HG03469 (cell line): ENCODE measurements at regions not wholly inside any gene's neighbourhood (a gene's known extent, or its start where the extent isn't known, plus 50 kb on each side); places are given as distances from the start of the nearest gene placed in this dataset.

Experiments
- ATAC-seq: cut with Tn5 transposase; IDR thresholded peaks from one replicate; pipeline ENCODE4 v1.9.1; 2021; ENCODE audit warnings: mild to moderate bottlenecking, moderate library complexity, moderate number of reproducible peaks; ENCODE audit not compliant: unreplicated experiment

DNA sequence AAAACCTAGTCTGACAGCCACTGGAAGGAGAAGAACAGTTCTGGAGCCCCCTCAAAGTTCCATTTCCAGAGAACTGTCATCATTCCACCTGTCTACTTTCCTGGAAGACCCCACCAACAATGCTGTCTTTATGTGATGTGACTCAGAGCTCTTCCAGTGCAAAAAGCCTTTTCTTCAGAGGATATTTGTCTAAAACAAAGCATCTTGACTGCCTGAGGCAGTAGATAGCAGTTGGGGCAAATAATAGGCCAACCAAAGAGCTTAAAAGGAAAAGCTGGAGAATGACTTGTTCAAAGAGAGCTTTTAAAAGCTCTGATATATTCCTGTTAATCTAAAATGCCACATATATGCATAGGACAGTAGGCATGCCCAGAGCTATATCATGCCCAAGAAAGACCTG is 62.6 kb downstream of the MIS18A start:
- ATAC-seq = no peak

DNA sequence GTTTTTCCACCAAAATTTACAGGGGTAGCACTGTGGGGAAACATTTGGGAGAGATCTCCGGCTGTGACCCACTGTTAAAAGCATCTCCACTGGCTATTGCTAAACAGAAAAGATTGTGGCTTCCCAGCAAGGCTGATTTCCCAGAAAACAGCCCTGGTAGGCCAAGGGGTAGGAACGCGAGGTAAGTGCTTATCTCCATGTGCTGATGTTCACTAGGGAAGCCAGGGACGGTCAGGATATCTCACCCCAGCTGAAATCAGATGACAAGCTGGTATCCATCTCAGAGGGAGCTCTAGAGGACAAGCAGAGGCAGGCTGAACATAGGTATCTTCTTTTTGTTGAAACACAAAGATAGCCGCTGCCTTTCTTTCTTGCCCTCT is 63.6 kb downstream of the MIS18A start:
- ATAC-seq = no peak

DNA sequence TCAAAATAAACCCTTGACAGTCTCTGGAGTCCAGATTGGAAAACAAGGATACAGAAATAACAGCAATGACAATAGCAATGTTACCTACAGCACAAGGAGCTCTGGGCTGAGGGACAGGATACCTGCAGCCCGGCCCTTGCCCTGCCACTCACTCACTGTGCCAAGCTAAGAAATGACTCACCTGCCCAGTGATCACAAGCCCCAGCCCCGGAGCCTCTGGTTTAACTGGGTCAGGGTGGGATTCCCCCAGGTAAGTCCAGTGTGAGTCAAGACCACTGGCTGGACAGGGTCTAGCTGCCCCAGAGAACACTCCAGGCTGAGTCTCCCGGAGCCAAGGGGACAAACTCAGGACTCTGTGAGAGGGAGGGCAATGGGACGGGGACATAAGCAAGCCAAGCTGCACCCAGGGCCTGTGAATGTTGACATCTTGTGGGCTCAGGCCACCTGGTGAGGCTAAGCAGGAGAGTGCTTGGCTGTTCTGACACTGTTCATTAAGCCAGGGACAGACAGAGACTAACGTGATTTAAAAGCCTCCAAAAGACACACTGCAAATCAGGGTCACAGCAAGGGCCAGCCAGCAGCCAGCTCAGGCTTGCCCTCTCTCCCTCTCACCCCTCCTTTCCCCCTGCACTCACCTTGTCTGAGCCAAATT is 64.1 kb downstream of the MIS18A start:
- ATAC-seq = no peak

DNA sequence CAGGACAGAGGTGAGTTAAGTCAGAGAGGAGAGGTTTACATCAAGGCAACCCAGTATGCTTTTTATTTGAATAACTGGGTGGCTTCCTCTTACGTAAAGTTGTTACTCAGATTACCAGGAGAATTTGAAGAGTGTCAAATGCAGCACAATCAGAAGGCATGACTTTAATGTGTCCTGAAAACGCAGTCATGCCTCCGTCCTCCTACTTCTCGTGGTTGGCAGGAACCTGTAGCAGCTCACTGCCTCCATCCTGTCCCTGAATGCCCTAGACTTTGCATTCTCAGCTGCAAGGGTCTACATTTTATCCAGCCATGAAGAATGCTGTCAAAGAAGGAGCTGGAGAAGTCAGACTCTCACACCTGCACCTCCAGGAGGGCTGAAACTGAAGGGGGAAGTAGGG is 66.7 kb downstream of the MIS18A start:
- no peak for ATAC-seq

DNA sequence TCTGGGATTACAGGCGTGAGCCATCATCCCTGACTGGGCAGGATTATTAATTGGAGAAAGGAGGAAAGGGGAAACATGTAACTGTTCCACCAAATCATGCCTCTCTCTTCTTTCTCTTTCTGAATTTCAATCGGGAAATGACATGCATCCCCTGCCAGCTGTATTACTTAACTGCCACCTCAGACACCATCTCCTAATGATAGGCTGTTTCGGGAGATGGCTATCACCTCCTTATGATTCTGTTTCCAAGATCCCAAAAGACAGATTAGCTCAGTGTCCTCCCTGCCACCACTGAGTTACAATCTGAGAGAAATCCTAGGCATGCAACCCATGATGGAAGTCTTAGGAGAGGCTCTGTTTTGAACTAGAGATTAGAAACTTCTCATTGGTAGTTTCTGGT is 67.5 kb downstream of the MIS18A start:
- ATAC-seq = no peak

DNA sequence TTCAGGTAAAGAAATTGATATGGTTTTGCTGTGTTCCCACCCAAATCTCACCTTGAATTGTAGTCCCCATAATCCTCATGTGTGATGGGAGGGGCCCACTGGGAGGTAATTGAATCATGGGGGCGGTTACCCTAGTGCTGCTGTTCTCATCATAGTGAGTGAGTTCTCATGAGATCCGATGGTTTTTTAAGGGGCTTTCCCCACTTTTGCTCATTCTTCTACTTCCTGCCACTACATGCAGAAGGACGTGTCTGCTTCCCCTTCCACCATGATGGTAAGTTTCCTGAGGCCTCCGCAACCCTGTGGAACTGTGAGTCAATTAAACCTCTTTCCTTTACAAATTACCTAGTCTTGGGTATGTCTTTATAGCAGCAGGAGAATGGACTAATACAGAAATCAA is 69.3 kb downstream of the MIS18A start:
- no peak for ATAC-seq

DNA sequence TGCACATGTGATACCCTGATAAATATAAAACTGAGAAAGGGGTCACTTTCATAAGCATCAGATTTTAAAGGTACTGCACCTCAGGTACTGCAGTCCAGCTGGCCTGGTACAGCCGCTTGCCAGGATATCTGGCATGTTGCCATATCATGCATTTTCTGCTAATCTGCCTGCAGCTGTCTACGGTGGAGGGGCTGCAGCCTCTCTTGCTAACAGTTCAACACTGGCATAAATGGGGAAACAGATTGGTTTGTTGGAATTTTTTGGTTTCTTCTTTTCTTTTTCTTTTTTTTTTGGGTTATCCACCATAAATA is 71.5 kb downstream of the MIS18A start:
- no peak for ATAC-seq

DNA sequence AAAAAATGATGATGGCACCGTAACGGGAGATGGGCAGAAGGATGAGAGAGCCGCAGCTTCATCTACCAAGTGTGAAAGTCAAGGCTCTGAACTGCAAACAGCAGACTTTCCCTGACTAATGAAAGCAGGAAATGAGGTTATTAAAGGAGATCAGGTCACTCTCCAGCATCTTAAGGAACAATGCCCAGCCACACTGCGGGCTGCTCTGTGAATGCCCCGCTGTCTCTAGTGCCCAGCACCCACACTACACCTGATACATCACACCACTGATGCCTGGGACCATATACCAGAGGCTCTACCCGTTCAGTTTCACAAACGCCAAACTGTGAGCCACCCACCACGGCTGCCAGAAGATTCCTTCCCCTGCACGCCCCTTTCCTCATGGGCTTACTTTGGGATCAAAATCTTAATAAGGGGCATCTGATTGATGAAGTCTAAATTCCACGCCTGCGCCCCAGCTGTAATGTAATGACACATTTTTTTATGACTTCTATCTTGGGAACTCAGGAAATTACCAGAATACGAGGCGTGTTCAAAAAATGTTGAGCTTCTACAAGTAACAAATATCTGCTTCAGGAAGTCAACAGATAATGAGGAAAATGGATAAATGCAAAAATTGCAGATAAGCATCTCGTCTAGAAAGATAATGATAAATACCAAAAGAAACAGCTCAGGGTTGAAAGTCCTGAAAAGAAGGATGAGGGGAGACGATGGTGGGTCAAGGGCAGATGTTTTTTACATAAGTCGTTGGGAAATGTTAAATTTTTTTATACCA is 72.0 kb downstream of the MIS18A start:
- no peak for ATAC-seq

DNA sequence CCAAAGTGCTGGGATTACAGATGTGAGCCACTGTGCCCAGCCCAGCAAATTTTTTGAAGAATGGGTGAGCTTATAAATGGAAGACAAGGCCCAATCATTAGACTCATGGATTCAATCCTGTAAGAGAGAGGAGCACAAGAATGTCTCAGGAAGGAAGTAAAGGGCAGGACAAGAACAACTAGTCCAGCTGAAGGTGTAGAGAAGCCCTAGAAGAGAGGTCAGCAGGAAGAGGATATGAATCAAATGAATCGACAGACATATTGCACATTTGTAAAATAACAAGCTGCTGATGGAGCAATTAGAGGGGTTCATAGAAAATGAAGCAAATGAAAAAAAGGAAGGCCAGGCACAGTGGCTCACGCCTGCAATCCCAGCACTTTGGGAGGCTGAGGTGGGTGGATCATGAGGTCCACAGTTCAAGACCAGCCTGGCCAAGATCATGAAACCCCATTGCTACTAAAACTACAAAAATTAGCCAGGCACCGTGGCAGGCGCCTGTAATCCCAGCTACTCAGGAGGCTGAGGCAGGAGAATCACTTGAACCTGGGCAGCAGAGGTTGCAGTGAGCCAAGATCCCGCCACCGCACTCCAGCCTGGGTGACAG is 74.9 kb downstream of the MIS18A start:
- ATAC-seq = no peak

DNA sequence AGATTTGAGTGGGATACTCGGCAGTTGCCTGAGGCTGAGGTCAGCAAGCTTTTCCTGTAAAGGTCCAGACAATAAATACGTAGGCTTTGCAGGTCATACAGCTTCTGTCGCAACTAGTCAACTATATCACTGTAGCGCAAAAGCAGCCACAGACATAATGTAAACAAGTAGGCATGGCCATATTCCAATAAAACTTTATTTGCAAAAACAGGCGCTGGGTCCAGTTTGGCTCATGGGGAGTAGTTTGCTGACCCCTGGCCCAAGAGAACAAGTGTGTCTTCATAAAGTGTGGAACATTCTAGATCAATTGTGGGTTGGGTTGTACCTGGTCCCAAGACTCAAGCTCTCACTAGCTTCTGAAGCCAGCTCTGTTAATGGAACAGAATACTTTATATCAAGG is 78.8 kb downstream of the MIS18A start:
- no peak for ATAC-seq

DNA sequence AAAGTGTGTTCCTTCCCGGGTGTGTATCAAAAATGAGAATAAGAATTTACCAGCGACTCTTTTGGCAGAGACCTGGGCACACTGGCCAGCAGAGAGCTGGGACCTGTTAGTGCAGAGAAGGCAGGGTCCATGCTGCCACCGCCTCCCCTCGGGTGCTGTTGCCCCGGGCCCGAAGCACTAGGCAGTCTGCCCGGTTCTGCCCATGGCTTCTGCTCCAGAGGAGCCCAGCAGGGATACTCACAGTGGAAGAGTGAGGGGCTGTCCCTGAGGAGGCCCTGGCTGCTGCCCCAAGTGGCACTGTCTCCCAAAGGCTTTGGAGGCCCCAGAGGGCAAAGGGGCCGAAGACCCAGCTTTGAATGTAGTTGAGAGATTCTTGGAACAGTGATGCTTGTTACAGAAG is 80.5 kb downstream of the MIS18A start:
- ATAC-seq = no peak

DNA sequence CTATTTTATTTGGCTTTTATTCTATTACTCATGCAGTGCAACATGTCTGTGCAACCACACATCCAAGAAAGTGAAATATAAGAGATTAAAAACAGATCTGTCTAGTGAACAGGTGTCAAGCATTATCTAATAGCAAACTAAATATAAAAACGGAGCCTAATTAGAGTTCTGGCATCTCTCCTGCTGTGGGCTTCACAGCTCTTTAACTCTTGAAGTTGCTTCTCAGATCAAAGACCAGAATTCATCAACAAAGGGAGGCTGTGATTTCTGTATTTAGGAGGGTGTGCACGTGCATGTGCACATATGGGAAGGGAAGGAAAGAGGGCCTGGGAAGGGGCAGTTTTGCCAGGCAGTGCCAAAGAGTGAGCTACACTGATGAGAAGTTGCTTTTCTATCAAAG is 81.0 kb downstream of the MIS18A start:
- ATAC-seq = no peak

DNA sequence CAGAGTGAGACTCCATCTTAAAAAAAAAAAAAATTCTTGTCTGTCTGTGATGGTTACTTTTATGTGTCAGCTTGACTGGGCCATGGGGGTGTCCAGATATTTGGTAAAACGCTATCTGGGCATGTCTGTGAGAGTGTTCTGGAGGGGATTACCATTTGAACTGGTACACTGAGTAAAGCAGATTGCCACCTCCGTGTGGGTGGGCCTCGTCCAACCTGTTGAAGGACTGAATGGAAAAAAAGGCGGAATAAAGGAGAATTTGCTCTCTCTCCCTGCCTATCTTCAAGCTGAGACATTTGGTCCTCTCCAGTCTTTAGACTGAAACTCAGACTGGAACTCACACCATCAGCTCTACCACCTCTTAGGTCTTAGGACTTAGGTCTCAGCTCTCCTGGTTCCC is 82.8 kb downstream of the MIS18A start:
- ATAC-seq = no peak

DNA sequence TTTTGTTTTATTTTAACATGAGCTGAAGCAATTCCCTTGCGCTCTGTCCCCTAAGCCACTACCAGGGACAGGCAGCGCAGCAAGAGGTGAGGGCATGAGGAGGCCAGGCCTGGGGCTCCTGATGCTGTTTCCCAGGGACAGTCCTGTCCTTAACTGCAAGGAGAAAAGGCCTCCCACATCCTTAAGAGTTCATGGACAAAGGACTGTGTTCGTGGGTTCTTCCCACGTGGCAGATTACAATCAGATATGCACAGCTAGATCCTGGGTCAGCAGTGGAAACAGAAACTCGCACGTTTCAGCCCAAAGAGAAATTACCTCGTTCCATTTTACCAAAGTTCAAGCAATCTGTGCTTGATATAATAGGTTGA is 85.8 kb downstream of the MIS18A start:
- no peak for ATAC-seq

DNA sequence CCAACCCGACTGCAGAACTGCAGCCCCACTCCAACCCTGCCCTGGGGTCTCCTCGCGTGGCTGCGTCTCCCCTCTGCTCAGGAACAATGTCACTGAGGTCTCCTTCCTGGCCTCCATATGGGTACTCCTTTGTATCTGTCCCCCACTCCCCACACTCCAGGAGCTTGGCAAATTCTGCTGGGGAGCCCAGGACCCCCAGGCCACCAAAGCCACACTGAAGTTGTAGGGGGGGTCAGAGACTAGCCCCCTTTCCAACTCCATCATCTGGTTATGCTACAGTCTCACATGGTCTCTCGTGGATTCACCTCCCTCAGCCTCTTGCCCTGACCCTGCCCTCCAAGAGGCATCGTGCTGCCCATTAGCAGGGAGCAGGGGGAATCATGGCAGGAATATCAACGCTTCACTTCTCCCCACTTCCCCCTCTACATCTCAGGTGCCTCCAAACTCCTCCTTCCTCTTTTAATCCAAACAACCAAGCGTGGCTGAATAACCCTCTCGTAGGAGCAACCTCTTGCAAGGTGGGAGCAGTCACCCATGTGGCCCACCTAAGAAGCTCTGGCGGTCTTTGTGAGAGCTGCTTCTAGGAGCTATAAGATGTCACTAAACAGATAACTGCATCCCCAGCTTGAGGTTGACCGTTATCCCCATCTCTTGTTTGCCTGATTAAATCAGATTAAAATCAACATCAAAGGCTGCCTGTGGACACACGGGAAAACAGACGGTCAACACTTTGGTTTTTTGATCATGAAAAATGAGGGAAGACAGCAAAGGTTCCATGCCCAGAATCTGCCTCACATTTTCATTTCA is 86.4 kb downstream of the MIS18A start:
- ATAC-seq = no peak

DNA sequence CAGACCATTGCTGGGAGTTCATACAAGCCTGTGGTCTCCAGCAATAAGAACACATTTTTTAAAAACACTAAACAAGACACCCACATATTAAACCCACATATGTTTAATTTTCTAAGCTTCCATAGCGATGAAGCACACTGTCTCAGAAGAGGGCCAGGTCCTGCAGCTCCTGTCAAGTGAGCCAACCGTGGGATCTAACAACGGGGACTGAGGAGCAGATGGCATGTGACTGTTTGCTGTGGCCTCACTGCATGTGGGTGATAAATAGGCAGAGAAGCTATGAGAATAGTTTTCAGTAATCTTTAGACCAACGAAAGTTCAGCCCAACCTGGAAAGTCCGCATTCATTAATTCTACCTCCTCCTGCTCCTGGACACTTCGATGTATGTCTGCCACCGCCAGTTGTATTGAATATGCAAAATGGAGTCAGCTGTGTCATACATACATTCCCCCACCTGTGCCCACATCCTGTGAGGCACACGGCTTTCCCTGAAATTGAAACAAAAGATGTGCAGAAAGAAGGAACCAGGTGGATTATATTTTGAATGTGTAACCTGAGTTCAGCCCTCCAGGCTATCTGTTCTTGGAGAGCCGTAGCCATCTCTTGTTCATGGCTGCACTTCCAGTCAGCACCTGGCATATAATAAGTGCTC is 88.2 kb downstream of the MIS18A start:
- no peak for ATAC-seq

DNA sequence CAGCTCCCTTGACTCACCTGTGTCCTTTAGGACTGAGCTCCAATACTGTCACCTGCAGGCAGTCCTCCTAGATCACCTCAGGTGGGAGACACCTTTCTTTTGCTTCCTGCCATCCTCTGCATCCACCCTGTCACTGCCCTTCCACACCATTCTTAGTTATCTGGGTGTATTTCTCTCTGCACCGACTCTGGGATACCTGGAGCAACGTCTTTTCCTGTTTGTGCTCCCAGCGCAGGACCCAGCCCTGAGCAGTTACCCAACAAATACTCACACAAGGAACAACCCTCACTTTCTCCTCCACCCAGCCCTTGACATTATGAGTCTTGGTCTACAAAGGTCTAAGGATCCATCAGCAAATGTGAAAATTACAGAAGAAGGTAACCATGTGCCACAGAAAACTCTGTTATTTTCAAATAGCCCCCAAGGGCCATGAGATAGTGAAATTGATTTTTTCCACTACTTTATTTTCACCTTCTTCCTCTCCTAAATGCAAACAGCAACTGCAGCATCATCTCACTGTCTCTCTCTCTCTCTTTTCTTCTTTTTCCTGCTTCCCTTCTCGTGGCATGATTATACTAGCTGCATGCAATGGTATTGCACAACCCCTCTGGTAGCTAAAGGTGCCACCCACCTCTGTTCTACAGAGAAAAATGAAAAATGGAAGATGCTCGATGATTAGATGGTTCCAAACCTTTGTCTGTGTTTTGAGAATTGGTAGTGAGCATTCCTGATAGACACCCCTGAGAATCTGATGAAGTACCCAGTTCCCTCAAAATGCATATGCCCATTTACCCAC is 89.0 kb downstream of the MIS18A start:
- no peak for ATAC-seq

DNA sequence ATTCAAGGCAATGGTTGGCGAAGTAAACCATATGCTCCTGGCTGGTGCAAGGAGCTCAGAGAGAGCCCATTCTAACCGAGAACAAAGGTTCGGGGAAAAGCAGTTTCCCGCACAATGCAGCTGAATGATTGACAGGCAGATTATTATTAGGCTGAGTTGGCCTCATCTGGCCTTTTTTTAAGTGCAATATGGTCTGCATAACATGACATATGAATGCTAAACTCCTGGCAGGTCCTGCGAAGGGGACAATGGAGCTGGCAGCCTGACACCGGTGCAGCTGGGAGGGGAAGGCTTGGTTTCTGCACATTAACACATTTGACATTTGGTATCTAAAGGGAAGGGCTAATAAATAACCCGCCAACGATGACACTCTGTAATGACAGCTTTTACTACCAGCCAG is 92.0 kb downstream of the MIS18A start:
- ATAC-seq = no peak

DNA sequence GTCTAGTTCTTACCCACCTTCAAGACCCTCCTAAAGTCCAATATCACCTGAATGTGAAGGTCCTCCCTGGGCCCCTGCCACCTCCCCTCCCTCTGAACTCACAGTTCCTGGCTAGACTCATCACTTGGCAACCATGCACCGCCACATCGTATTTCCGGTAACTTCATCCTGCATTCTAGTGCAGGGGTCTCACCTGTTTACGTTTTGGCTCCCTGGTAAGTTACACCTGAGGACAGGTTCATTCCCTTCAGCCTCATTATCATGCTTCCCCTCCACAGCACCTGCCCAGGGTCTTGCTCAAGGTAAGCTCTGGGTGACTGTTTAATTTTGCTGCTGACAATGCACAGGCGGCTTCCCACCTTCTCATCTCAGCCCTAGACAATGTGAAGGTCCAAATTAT is 93.1 kb downstream of the MIS18A start:
- ATAC-seq = no peak

DNA sequence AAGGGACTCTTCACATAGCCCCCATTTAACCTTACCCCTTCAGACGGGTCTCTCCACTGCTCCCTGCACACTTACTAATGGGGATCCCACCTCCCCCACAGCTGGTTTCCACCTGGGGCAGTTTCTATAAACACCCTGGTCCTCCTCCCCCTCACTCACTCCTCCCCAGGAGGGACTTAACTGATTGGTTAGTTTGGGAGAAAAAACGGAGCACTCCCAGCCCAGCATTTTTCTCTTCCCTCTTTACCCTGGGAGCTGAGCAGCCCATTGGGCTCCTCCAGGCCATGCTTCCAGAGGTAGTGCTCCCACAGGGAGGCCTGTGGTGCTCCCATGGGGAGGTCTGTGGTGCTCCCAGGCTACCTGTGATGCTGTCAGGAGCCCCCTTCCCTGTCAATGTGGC is 93.7 kb downstream of the MIS18A start:
- ATAC-seq = no peak

DNA sequence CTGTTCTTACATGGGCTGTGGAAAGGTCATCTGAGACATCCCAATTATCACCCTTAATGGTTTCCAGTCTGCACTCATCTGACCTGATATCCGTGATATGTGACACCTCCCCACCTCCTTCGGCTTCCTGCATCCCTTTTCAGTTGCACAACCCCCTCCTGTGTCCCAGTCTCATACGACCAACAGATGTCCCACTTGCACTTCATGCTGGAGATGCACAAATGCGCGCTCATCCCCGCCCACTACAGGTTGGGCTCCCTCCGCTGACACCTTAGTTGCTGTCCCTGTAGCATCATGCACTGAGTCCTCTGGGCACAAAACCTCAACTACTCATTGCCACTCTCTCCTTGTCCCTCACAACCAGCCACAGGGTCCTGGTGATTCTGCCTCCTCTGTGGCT is 94.4 kb downstream of the MIS18A start:
- no peak for ATAC-seq
